Esophagus squamous epithelium (tissue), 4 donors: ENCODE measurements at regions not wholly inside any gene's neighbourhood (a gene's known extent, or its start where the extent isn't known, plus 50 kb on each side); places are given as distances from the start of the nearest gene placed in this dataset.

ENCODE experiments used
- POLR2A ChIP-seq, 4 donors: fragments of 450-650 bp; IDR thresholded peaks; one replicate each; pipeline ENCODE4 v1.6.1; 2017; ENCODE audit warnings: antibody characterized with exemption in 4 of 4, mild to moderate bottlenecking in 4 of 4, moderate library complexity in 3 of 4
- TF ChIP-seq, protein P1 (sequence below), 6 experiments: fragments of 450-650 bp in 4 of 6; fragments of 200-600 bp in 2 of 6; sonication (generic) in 2 of 6; IDR thresholded peaks; one replicate each; pipeline ENCODE4 v1.5.1; 2016 to 2019; ENCODE audit warnings: antibody characterized with exemption in 6 of 6, mild to moderate bottlenecking in 4 of 6, moderate library complexity in 4 of 6

GRCh38 chr2:67702937-67703336 is 305.8 kb downstream of the ETAA1 start:
- TF ChIP-seq, protein P1, sequence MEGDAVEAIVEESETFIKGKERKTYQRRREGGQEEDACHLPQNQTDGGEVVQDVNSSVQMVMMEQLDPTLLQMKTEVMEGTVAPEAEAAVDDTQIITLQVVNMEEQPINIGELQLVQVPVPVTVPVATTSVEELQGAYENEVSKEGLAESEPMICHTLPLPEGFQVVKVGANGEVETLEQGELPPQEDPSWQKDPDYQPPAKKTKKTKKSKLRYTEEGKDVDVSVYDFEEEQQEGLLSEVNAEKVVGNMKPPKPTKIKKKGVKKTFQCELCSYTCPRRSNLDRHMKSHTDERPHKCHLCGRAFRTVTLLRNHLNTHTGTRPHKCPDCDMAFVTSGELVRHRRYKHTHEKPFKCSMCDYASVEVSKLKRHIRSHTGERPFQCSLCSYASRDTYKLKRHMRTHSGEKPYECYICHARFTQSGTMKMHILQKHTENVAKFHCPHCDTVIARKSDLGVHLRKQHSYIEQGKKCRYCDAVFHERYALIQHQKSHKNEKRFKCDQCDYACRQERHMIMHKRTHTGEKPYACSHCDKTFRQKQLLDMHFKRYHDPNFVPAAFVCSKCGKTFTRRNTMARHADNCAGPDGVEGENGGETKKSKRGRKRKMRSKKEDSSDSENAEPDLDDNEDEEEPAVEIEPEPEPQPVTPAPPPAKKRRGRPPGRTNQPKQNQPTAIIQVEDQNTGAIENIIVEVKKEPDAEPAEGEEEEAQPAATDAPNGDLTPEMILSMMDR (IDR thresholded peaks at IDR 0.05): no peak
- TF ChIP-seq POLR2A (IDR thresholded peaks at IDR 0.05): no peak
